ENCODE measurements at regions not wholly inside any gene's neighbourhood (a gene's known extent, or its start where the extent isn't known, plus 50 kb on each side); places are given as distances from the start of the nearest gene placed in this dataset.

- no peak for DNase-seq (ENCODE audit: low read depth)
Observed at GRCh38 chr4:106767991-106768390, 268.1 kb downstream of the DKK2 start.

- no peak for DNase-seq (ENCODE audit: low read depth)
Observed at GRCh38 chr4:106766519-106766918, 269.6 kb downstream of the DKK2 start.

- no peak for DNase-seq (ENCODE audit: low read depth)
Observed at GRCh38 chr4:106764774-106765173, 271.3 kb downstream of the DKK2 start.

DNA sequence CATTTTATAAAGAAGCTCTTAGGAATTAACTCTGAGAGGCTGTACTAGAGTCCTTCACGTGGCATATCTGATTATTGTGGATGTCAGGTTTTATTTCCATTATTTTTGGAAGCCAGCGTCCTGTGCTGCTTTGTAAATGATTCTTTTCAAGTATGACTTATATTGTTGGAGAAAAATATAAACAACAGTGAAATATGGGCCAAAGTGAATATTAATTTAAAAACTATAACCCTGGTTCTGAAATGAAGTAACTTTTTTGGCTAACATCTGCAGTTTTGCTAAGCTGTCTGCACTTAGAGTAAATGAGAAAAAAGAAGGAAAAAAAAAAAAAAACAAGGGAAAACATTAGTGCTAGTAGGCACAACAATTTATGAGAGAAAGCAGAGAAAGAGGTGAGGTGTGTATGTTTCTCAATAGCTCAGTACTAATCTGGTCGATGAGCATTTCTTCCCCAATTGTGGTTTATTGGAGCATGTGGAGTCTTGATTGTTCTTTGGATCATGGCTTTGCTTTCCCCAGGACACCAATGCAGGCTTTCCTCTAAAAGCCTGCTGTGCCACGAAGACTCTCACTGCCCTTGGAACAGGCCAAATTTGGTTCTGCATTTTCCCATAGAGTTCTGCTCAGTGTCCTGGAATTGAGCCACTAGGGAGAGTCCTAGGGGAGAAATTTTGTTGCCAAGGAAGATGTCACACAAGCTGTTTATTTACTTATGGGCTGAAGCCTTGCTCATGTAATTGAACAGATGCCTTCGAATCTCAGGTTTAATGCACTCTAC is 273.3 kb downstream of the DKK2 start:
- no peak for DNase-seq (ENCODE audit: low read depth)

DNA sequence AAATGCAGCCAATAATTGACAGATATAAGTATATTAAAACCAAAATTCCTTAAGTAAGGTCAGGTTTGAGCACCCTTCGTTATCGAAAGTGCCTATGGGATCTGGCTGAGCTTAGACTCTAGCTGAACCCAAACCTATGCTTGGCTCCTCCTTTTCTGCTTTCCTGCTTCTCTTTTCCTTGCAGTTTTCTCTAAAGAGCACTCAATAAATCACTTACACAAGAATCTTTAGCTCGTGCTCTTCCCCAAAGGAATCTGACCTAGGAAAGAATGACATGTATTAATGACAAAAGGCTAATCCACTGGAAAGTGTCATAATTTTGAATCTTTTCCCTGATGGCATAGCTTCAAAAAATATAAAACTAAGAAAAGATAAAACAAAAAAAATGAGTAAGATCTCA is 282.7 kb downstream of the DKK2 start:
- no peak for DNase-seq (ENCODE audit: low read depth)

- DNase-seq (ENCODE audit: low read depth), result no peak
Observed at GRCh38 chr4:106746451-106746850, 289.7 kb downstream of the DKK2 start.

DNA sequence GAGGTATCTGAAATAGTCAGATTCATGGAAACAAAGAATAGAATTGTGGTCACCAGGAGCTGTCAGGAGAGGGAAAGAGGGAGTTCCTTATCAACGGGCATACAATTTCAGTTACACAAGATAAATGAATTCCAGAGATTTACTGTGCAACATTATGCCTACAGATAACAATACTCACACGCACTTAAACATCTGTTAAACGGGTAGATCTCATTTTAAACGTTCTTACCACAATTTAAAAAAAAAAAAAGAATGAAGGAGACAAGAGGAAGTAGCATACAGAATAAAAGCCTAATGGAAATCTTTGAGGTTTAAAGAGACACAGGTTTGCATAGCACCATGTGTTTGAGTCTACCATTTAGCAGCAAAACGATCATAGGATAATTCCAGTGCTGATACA is 298.0 kb downstream of the DKK2 start:
- no peak for DNase-seq (ENCODE audit: low read depth)

DNA sequence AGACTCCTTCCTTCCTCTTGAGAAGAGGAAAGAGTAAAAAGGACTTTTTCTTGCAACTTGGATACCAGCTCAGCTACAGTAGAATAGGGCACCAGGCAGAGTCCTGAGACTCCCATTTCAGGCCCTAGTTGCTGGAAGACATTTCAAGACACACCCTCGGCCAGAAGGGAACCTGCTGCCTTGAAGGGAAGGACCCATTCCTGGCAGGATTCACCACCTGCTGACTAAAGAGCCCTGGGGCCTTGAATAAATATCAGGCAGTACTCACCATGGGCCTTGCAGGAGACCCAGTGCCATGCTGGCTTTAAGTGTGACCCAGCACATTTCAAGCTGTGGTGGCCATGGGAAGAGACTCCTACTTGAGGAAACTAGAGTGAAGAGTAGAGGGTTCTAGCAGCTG is 317.6 kb downstream of the DKK2 start:
- no peak for DNase-seq (ENCODE audit: low read depth)

GRCh38 chr4:106717091-106717490 is 319.0 kb downstream of the DKK2 start:
- DNase-seq (ENCODE audit: low read depth), result no peak

DNA sequence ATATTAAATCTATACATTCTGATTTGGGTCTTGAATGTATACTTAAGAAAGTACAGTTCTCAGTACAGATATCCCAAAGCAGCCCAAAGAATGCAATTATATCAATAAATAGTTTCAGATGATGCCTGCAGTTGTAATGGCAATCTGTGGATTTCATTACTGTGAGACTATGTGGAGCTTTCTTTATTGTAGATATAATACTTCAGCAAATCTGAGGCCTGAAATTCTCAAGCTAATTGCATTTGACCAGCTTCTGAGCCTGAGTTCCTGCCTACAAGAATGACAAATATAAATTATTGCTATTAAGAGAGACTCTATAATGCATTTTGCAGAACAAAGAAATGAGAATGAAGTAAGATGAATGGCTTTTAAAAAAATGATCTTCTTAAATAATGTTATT is 320.3 kb downstream of the DKK2 start:
- no peak for DNase-seq (ENCODE audit: low read depth)

- no peak for DNase-seq (ENCODE audit: low read depth)
Observed at GRCh38 chr4:106708464-106708816, 327.7 kb downstream of the DKK2 start.

DNA sequence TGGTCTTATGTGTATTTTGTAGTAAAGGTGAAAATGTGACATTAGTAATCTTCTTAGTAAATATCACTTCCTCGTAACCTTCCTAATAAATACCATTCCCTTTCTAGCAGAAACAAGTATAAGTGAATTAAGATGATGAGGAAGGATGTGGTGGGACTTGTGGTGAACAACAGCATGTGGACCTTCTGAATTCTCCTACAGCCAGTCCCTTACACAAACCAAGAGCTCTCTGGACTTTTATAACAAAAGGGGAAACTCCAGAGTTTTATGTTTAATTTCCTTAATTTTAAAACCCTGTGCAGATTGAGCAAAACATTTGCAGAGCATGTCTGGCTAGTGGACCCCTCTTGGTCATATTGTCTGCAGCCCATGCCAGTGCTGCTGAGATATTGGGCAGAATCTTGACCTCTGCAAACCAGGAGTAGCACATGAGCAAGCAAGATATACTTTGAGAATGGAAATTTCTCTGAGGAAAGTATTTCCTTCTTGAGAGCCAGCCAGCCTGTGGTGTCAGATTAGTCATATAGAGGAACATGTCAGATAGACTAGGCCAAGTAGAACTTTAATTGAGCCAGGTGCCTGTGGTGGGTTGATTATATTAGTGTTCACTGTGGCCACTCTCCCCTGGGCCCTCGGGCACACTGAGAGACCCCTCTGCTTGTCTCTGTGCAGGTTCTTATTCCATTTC is 328.2 kb downstream of the DKK2 start:
- peak; percentile 3 for DNase-seq (ENCODE audit: low read depth)

- DNase-seq (ENCODE audit: low read depth), result peak; percentile 4
Observed at GRCh38 chr4:106704253-106704870, 331.8 kb downstream of the DKK2 start.

DNA sequence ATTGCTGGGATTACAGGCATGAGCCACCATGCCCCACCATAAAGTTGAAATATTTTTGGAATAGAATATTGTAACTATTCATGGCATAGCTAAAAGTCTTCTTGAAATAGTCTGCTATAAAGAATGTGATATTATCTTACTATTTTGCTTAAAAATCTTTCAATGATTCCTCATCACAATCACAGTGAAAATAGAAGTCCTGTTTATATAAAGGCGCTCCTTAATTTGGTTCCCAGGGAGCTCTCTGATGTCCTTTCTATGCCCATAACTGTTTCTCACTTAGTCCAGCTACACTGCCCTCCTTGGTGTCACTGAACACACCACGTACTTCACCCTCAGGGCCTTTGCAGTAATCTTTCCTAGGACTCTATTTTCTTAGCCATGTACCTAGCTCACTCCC is 331.7 kb upstream of the GIMD1 start:
- no peak for DNase-seq (ENCODE audit: low read depth)

- DNase-seq (ENCODE audit: low read depth), result no peak
Observed at GRCh38 chr4:106698621-106699195, 330.1 kb upstream of the GIMD1 start.

GRCh38 chr4:106695501-106696262 is 327.1 kb upstream of the GIMD1 start:
- DNase-seq (ENCODE audit: low read depth), result no peak

DNA sequence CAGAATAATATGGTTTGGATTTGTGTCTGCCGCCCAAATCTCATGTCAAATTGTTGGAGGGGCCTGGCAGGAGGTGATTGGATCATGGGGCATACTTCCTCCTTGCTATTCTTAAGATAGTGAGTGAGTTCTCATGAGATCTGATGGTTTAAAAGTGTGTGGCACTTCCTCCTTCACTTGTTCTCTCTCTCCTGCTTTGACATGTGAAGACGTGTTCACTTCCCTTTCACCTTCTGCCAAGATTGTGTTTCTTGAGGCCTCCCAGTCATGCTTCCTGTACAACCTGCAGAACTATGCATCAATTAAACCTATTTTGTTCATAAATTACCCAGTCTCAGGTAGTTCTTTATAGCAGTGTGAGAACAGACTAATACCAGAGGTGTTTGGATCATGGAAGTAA is 325.7 kb upstream of the GIMD1 start:
- no peak for DNase-seq (ENCODE audit: low read depth)

DNA sequence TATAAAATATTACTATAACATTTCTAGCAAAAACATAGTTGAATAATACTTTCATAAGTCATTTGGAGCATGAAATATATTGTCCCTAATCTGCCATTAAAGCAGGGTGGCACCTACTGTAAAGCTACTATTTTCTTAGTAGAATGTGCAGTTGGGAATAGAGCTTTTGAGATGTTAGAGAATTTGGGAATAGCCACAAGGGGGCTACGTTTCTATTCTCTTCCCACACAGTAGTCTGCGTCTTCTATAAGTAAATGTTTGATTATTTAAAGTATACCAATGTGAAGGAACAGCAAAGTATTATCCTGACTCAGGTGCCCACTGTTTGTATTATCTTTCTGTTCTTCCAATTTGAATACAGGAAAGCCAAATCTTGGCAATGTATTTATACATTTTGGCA is 323.2 kb upstream of the GIMD1 start:
- no peak for DNase-seq (ENCODE audit: low read depth)

- DNase-seq (ENCODE audit: low read depth), result no peak
Observed at GRCh38 chr4:106690487-106690886, 321.9 kb upstream of the GIMD1 start.

GRCh38 chr4:106687026-106687425 is 318.4 kb upstream of the GIMD1 start:
- DNase-seq (ENCODE audit: low read depth), result no peak

DNA sequence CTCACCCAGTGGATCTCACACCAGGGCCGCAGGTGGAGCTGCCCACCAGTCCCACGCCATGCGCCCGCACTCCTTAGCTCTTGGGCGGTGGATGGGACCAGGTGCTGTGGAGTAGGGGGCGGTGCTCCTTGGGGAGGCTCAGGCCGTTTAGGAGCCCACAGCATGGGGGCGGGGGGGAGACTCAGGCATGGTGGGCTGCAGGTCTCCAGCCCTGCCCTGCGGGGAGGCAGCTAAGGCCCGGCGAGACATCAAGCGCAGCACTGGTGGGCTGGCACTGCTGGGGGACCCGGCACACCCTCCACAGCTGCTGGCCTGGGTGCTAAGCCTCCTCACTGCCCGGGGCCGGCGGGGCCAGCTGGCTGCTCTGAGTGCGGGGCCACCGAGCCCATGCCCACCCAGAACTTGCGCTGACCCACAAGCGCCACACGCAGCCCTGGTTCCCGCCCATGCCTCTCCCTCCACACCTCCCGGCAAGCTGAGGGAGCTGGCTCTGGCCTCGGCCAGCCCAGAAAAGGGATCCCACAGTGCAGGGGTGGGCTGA is 312.9 kb upstream of the GIMD1 start:
- no peak for DNase-seq (ENCODE audit: low read depth)

DNA sequence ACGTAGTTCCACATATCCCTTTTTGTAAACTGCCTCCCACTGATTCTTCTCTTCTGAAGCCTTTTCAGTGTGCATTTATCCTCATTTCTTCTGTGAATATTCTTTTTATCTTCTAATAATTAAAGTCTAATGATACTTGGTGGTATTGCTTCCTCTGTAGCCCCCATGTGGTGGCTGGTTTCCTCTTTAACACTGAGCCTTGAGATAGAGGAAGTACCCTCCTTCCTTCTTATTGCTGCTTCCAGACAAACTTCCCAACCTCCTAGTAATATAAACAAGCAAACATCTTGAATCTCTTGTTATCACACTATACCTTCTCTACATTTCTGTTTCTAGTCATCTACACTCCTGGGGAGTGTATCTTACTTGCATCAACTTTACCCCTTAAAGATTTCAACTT is 310.5 kb upstream of the GIMD1 start:
- no peak for DNase-seq (ENCODE audit: low read depth)

All from renal cortical epithelial cell (primary cell).